Activated CD8-positive, alpha-beta memory T cell treated with anti-CD3 and anti-CD28 coated beads, Interleukin-2, amount 10 ng/mL, durations not matched to agents 7 days and 5 days (primary cell): ENCODE measurements at regions not wholly inside any gene's neighbourhood (a gene's known extent, or its start where the extent isn't known, plus 50 kb on each side); places are given as distances from the start of the nearest gene placed in this dataset.
A peak's percentile ranks its signal among the peaks of the same experiment; 100 is the strongest.
"Not testable (repeated sequence)": the region's sequence is repeated elsewhere in the genome, so short reads cannot be mapped to it uniquely, and the experiment has no call there.

Experiments used
- ATAC-seq: fragments of 150-1000 bp; cut with Tn5 transposase; one replicate; pipeline ENCODE4 v1.10.0; 2021; ENCODE audit warnings: moderate library complexity
- CTCF ChIA-PET: fragments of 350-600 bp; sonication (Branson Sonifier 250); formaldehyde crosslinking; loops from one replicate; lab custom pipeline; 2021; ENCODE audit warnings: antibody characterized with exemption; lab: Charles Lee
- DNase-seq: peaks from one replicate; pipeline ENCODE4 v3.0.0-alpha.2; 2020
- H3K27ac Mint-ChIP-seq: one replicate; pipeline ENCODE4 v1.8.0; 2021; ENCODE audit warnings: mild to moderate bottlenecking, mixed read lengths
- H3K27me3 Mint-ChIP-seq: one replicate; pipeline ENCODE4 v1.8.0; 2021; ENCODE audit warnings: mixed read lengths
- H3K36me3 Mint-ChIP-seq: one replicate; pipeline ENCODE4 v1.8.0; 2021; ENCODE audit warnings: mild to moderate bottlenecking, mixed read lengths
- H3K4me1 Mint-ChIP-seq: one replicate; pipeline ENCODE4 v1.8.0; 2021; ENCODE audit warnings: mixed read lengths
- H3K4me3 Mint-ChIP-seq: one replicate; pipeline ENCODE4 v1.8.0; 2021; ENCODE audit warnings: mild to moderate bottlenecking, moderate library complexity, mixed read lengths
- H3K9me3 Mint-ChIP-seq: one replicate; pipeline ENCODE4 v1.8.0; 2022; ENCODE audit warnings: low read depth, mixed read lengths

DNA sequence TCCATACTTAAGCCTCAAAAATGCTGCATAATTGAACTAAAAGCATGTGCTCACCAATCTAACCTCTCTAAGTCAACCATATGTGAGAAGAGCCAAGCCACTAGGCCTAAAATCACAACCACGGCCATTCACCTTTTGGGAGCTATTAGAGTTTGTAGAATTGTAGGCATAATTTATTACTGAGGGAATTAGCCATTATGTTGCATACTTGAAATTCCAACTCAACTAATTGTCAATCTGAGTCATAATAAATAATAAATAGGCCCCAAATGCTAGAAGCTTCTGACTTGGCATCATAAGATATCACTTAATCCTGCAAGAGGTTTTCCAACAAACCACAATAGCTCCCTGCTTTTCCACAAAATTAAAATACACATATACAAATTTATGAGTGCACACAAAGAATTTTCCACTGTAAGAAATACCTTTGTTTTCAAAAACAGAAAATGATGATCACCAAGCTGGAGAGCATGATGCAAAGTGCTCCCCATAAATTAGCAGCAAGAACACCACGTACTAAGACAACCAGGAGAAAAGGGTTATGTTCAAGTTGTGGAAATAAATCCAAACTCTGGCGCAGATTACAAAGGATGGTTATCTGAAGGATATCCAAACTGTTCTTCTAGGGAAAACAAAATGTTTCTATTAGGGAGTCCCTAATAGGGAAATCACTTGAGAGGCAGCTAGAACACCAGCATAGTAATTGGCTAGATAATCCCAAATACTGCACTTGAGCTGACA lies 250.0 kb upstream of the SLC30A5 start:
- Mint-ChIP-seq H3K4me3 (no peak overlapping the region), H3K4me1 (no peaks in the 10 kb centered on the region), H3K9me3 (no peaks in the 10 kb centered on the region), H3K27ac (no peak overlapping the region), H3K36me3 (no peaks in the 10 kb centered on the region), H3K27me3 (no peaks in the 10 kb centered on the region)
- no peak for DNase-seq
- no peak for ATAC-seq
- CTCF ChIA-PET, result no interaction called here

DNA sequence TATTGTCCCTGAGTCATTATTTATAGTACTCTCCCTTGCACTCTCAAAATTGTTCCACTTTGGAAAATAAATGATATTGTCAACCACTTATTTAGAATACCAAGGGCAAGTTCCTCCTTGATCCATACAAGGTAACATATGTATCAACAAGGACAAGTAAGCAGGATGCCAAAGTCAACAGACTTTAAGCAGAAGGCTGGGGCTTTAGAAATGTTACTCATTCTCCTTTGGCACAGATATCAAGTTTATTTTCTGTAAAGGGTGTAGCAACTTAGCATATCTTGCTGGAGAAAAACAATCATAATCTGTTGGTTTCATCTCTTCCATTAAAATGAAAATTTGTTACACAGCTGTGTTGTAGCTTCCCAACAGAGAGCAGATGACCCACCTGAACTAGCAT lies 248.7 kb upstream of the SLC30A5 start:
- ATAC-seq, result no peak
- Mint-ChIP-seq H3K27me3 (no peaks in the 10 kb centered on the region), H3K36me3 (no peaks in the 10 kb centered on the region), H3K27ac (no peak overlapping the region), H3K4me1 (no peaks in the 10 kb centered on the region), H3K9me3 (no peaks in the 10 kb centered on the region), H3K4me3 (no peak overlapping the region)
- CTCF ChIA-PET, result no interaction called here
- no peak for DNase-seq

DNA sequence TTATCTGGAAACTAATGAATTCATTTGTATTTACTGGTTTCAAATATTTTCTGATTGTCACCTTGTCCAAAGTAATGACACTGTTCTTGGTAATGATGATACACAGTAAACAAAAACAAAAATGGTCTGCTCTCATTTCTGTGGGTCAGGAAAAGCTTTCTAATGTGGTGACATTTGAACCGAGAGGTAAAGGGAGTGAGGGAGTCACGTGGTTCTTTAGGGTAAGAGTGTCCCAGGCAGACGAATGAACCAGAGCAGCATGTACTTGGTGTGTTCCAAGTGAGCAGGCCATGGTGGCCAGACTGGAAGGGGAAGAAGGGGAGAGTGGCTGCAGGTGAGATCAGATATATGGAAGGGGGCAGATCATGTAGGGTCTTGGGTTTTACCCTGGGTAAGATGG lies 247.0 kb upstream of the SLC30A5 start:
- Mint-ChIP-seq H3K27ac (no peak overlapping the region), H3K4me1 (no peaks in the 10 kb centered on the region), H3K27me3 (no peaks in the 10 kb centered on the region), H3K36me3 (no peaks in the 10 kb centered on the region), H3K9me3 (no peaks in the 10 kb centered on the region), H3K4me3 (no peak overlapping the region)
- no peak for ATAC-seq
- no peak for DNase-seq
- CTCF ChIA-PET, result no interaction called here

DNA sequence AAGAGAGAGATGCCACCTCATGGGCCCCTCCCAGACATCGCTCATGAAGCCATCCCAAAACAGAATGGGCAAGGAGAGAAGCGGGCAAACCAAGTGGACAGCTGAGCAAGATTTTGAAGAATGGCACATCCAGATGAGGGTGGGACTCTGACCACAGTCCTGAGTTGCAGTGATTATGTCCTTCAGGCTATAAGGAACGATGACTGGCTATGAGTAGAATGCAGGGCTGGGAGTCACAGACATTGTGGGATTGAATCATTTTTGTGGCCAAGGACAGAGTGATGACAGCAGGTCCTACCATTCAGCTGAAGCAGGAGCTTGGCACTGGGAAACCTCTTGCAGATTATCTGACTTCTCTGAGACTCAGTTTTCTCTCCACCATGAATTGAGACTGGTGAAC lies 245.7 kb upstream of the SLC30A5 start:
- Mint-ChIP-seq H3K27me3 (no peaks in the 10 kb centered on the region), H3K27ac (no peak overlapping the region), H3K36me3 (no peaks in the 10 kb centered on the region), H3K9me3 (no peaks in the 10 kb centered on the region), H3K4me3 (no peak overlapping the region), H3K4me1 (no peaks in the 10 kb centered on the region)
- no peak for DNase-seq
- CTCF ChIA-PET, result no interaction called here
- no peak for ATAC-seq

DNA sequence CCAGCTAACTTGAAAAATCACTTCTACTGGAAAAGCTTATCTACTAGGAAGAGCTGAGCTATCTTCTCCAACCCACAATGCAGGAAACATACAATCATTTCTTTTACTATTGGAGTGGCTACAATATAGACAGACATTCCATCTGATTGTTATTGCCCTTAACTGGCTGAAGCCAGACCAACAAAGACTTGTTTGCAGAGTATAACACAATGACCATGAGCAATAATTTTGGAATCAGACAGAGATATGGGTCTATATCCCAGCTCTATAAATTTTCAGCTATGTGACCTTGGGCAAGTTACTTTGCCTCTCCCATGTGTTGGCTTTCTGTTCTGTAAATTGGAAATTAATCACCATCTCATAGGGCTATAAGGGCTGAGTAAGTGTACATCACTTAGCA lies 244.7 kb upstream of the SLC30A5 start:
- no peak overlapping the region for H3K27ac Mint-ChIP-seq
- H3K27me3 Mint-ChIP-seq, result no peaks in the 10 kb centered on the region
- H3K9me3 Mint-ChIP-seq, result peaks cover 2% of the 10 kb centered on the region
- CTCF ChIA-PET, result no interaction called here
- H3K4me3 Mint-ChIP-seq, result no peak overlapping the region
- no peaks in the 10 kb centered on the region for H3K36me3 Mint-ChIP-seq
- DNase-seq, result no peak
- H3K4me1 Mint-ChIP-seq, result no peaks in the 10 kb centered on the region
- ATAC-seq, result no peak

DNA sequence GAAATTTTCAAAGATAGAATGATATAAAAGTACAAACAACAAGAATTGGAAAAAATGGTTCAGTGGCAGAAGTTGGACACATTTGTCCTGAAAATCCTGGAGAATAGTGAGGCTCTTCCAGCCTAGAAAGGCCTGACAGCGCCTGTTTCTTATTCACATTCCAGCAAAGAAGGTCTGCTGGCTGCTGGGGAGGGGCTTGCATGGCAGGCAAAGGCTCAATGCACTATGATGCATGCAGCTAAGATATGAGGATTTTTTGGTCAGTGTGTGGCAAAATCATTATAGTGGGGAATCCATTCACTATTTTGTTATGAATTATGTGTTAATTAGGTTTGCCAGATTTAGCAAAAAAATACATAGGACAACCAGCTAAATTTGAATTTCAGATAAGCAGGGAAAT lies 243.9 kb upstream of the SLC30A5 start:
- ATAC-seq, result no peak
- Mint-ChIP-seq H3K27ac (no peak overlapping the region), H3K9me3 (peaks cover 2% of the 10 kb centered on the region)

DNA sequence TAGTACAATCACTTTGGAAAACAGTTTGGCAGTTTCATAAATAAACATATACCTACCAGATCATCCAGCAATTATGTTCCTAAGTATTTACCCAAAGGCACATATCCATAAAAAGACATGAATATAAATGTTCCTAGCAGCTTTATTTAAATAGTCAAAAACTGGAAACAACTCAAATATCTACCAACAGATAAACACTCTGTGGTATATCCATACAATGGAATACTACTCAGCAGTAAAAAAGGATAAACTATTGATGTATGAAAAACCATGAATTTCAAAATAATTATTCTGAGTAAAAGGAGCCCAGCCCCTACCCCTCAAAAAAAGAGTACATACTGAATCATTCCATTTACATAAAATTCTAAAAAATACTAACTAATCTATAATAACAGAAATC lies 232.7 kb upstream of the SLC30A5 start:
- no peak overlapping the region for H3K4me3 Mint-ChIP-seq
- DNase-seq (no peak), ATAC-seq (no peak)
- peaks cover 6% of the 10 kb centered on the region for H3K9me3 Mint-ChIP-seq
- CTCF ChIA-PET, result no interaction called here
- no peaks in the 10 kb centered on the region for H3K4me1 Mint-ChIP-seq
- no peaks in the 10 kb centered on the region for H3K36me3 Mint-ChIP-seq
- H3K27me3 Mint-ChIP-seq, result peaks cover 3% of the 10 kb centered on the region
- H3K27ac Mint-ChIP-seq, result no peak overlapping the region

More for the DNA sequence above, 243.9 kb upstream of the SLC30A5 start:
- no peak for DNase-seq
- Mint-ChIP-seq H3K4me3 (no peak overlapping the region), H3K27me3 (no peaks in the 10 kb centered on the region), H3K4me1 (no peaks in the 10 kb centered on the region), H3K36me3 (no peaks in the 10 kb centered on the region)
- CTCF ChIA-PET, result no interaction called here

DNA sequence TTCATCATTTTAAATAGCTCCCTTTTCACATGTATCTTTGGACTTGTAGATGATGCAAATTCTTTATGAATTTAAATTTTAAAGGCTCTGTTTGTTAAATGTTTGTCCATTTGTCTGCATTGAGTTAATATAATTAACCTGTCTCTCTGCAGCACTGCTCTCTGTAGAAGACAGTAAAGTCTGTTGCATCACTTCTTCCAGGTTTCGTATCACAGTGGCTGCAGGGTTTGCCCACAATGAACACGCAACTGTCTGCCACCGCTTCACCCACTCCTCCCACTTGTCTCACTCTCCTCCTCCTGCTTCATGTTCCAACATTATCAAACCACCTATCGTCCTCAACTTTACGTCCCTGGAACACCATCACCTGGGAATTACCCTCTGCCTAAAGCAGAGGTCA lies 231.3 kb upstream of the SLC30A5 start:
- DNase-seq (no peak), ATAC-seq (no peak)
- H3K27ac Mint-ChIP-seq, result no peak overlapping the region
- no peaks in the 10 kb centered on the region for H3K4me1 Mint-ChIP-seq
- H3K36me3 Mint-ChIP-seq, result no peaks in the 10 kb centered on the region
- peaks cover 3% of the 10 kb centered on the region for H3K27me3 Mint-ChIP-seq
- peaks cover 4% of the 10 kb centered on the region for H3K9me3 Mint-ChIP-seq
- CTCF ChIA-PET, result no interaction called here
- no peak overlapping the region for H3K4me3 Mint-ChIP-seq

DNA sequence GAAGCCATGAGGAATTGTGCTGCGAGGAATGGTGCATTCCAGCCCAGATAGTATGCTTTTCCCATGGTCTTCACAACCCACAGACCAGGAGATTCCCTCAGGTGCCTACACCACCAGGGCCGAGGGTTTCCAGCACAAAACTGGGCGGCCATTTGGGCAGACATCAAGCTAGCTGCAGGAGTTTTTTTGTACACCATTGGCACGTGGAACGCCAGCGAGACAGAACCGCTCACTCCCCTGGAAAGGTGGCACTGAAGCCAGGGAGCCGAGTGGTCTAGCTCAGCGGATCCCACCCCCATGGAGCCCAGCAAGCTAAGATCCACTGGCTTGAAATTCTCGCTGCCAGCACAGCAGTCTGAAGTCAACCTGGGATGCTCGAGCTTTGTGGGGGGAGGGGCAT lies 228.6 kb upstream of the SLC30A5 start:
- H3K27me3 Mint-ChIP-seq, CTCF ChIA-PET, H3K36me3 Mint-ChIP-seq, H3K9me3 Mint-ChIP-seq, H3K4me1 Mint-ChIP-seq, ATAC-seq, H3K4me3 Mint-ChIP-seq, H3K27ac Mint-ChIP-seq, DNase-seq: not testable (repeated sequence)

DNA sequence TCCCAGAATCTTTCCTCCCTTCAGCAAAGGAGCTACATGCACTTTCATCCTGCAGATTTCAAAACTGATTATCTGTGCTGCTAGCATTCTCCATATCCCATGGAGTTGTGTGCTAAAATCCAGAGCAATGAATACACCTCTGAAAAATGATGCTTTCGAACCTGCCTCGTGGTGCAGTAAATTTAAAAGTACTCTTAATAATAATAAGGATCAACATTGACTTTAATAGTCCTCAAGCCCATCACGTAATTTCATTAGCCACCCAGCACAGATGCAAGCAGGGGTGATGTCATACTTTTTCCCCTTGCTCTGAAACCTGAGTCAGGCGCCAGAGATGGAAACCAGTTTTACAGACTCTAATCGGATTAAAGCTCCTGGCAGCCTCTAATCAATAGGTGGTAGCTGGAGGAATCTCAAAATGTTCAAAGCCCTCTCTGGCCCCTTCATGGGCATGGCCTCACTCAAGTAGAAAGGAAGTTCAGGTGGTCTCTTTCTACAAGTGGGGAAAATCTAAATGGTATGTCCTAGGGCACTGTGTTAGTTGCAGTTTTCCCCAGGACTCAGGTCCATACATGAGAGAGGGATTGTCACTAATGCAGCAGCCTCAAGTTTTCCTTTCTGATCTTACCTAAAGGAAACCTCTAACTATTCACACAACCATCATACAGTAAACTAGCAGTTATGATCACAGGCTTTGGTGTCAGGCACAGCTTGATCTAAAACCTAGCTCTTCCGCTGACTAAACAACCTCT lies 221.6 kb upstream of the SLC30A5 start:
- Mint-ChIP-seq H3K9me3 (peaks cover 2% of the 10 kb centered on the region), H3K4me1 (no peaks in the 10 kb centered on the region), H3K27me3 (no peaks in the 10 kb centered on the region), H3K27ac (no peak overlapping the region), H3K36me3 (no peaks in the 10 kb centered on the region), H3K4me3 (no peak overlapping the region)
- DNase-seq, result no peak
- no peak for ATAC-seq
- CTCF ChIA-PET, result no interaction called here

DNA sequence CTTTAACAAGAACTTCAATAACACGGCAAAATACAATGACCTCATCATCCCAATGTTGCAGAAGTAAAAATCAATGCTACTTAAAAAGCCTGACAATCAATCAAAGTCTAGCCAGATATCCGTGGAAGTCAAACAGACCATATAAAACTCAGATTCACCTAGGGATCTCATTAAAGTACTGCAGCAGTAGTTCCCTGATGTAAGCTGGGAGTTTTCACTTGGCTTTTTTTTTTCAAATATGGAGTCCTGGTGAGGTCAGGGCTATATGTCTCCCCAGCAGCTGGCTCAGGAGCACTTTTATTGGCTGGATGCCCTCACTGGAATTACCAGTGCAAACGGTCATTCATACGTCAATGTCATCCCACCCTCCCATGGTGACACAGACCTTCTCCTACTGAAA lies 220.6 kb upstream of the SLC30A5 start:
- peaks cover 2% of the 10 kb centered on the region for H3K9me3 Mint-ChIP-seq
- no peaks in the 10 kb centered on the region for H3K27me3 Mint-ChIP-seq
- H3K4me1 Mint-ChIP-seq, result no peaks in the 10 kb centered on the region
- H3K27ac Mint-ChIP-seq, result no peak overlapping the region
- CTCF ChIA-PET, result no interaction called here
- ATAC-seq (no peak), DNase-seq (no peak)
- H3K36me3 Mint-ChIP-seq, result no peaks in the 10 kb centered on the region
- H3K4me3 Mint-ChIP-seq, result no peak overlapping the region

DNA sequence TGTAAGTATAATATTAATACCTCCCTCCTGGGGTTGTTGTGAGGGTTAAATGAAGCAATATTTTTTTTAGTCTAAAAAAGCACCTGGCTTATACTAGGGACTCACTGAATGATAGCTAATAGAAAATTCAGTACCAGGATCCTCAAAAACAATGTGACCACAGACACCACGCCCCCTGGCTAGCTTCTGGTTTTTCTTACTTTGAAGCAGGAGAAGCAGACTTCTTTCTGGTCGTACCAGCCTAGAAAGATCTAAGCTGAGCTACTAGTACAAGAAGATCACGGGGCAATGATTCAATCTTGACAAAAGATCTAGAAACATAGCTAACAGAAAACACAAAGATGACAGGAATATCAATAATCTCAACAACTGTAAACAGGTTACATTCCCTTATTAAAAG lies 218.5 kb upstream of the SLC30A5 start:
- no peak for DNase-seq
- Mint-ChIP-seq H3K27me3 (no peaks in the 10 kb centered on the region), H3K36me3 (no peaks in the 10 kb centered on the region), H3K9me3 (peaks cover 2% of the 10 kb centered on the region), H3K27ac (no peak overlapping the region), H3K4me3 (no peak overlapping the region), H3K4me1 (no peaks in the 10 kb centered on the region)
- CTCF ChIA-PET, result interaction anchor here (0.6 kb wide), 1 partner anchor 9 kb away, joined by 3 read pairs; no protein-coding TSS in a partner anchor
- ATAC-seq, result no peak

DNA sequence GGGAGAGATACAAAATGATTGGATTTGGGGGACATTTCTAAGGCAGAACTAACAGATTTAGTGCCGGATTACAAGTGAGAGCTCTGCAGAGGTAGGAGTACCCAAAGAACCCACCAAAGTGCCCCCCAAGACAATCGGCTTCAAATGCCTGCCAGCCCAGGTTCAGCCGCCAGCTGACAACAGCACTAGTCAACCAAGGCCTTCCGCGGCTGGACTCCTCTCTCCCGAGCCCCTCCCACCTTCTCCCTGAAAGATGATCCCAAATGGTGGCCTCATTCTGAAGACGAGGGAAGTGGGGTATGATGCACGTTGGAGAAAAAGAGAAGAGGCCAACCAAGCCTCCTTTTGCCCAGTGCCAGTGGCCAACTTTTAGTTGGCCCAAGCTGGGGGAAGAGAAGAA lies 210.4 kb upstream of the SLC30A5 start:
- H3K36me3 Mint-ChIP-seq, result peaks cover 2% of the 10 kb centered on the region
- H3K9me3 Mint-ChIP-seq, result no peaks in the 10 kb centered on the region
- no peak for DNase-seq
- no peaks in the 10 kb centered on the region for H3K27me3 Mint-ChIP-seq
- peak overlapping the region; percentile 34 for H3K27ac Mint-ChIP-seq
- CTCF ChIA-PET, result interaction anchor here (1.5 kb wide), 1 partner anchor 124 kb away, joined by 4 read pairs; no protein-coding TSS in a partner anchor
- peaks cover 21% of the 10 kb centered on the region for H3K4me1 Mint-ChIP-seq
- no peak overlapping the region for H3K4me3 Mint-ChIP-seq
- ATAC-seq, result no peak

DNA sequence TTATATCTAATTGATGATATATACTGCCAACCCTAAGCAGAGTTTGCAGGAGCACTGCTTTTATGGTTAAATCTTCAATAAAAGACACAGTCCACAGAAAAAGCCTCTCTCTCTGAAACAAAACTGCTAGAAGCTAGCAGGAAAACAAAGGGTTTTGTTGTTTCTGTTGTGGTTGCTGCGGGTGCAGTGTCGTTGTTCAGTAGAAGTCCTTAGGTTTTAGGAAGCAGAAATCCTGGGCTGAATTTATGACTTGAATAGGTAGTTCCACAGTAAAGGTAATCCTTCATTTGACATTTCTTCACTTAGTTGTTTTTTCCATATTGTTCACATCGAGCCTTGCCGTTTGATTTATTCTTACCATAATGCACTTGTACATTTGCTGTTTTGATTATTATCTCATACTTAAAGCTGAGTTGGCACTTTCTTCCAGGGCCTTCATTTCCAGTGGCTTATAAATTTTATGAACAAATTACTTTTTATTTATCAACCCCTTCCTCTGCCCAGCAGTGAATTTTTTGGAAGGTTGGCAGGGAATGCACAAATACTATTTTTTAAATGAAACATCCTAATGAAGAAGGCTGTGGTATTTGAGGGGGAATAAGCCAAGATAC lies 209.6 kb upstream of the SLC30A5 start:
- DNase-seq (no peak), ATAC-seq (no peak)
- no peak overlapping the region for H3K27ac Mint-ChIP-seq
- peaks cover 21% of the 10 kb centered on the region for H3K4me1 Mint-ChIP-seq
- H3K27me3 Mint-ChIP-seq, result no peaks in the 10 kb centered on the region
- CTCF ChIA-PET, result interaction anchor here (0.7 to 1.5 kb wide), 2 partner anchors 9 to 123 kb away, joined by 3 to 4 read pairs; no protein-coding TSS in a partner anchor
- peaks cover 2% of the 10 kb centered on the region for H3K36me3 Mint-ChIP-seq
- H3K9me3 Mint-ChIP-seq, result no peaks in the 10 kb centered on the region
- no peak overlapping the region for H3K4me3 Mint-ChIP-seq
